ENCODE measurements at regions not wholly inside any gene's neighbourhood (a gene's known extent, or its start where the extent isn't known, plus 50 kb on each side); places are given as distances from the start of the nearest gene placed in this dataset.

DNA sequence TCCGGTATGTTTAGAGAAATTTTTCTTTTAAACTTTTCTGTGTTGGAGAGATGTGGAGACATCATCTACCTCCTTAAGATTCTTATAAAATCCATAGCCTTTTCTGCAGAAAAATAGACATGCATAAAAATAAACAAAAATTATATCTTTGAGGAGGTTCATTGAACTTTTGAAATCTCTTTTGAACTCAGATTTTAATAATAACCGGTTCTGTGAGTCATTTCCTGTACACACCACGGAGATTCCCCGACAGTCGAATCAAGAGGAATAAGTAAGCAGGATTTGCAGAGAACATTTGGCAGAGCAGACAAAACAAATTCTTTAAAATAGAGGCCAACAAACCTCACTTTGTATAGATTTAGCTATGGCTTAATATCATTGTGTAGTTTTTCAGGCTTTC is 918.7 kb upstream of the POU3F4 start (continued):
- TF ChIP-seq ZFPM2 (CRISPR knock-in tag; IDR thresholded peaks at IDR 0.05), result no peak

DNA sequence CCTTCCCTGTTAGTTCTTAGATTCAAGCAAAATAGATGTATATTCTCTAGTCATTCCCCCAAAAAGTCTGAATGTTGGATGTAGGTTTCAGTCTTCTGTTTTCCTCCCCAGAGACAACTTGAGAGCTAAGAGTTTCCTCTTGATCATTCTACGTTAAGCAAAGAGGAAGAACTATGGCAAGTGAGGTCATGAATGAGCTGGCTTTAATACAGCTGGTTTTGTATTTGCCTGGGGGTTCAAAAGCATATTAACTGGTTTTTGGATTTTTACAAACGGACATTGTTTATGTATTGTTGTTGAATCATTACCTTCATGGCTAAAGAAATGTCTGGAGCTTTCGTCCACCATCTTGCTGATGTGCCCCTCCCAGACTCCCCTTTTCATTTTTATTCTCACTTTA is 916.7 kb upstream of the POU3F4 start:
- intact Hi-C loops (cut with micrococcal nuclease) (no loop called here), in situ Hi-C loops (cut with MboI) (no loop called here)
- Histone ChIP-seq H3K4me3 (no peak overlapping the region), H3K27me3 (ENCODE audit: control insufficient read depth in 2 of 2, insufficient read depth in 2 of 2, low read length in 2 of 2) (no peaks in the 10 kb centered on the region), H3K4me2 (ENCODE audit: insufficient read depth, low read length) (no peak overlapping the region), H3K4me1 (replicated peaks in 1 of 2; ENCODE audit: control insufficient read depth in 2 of 2, insufficient read depth in 2 of 2, low read length in 2 of 2) (no peaks in the 10 kb centered on the region), H2AFZ (ENCODE audit: low read depth, low read length) (no peak overlapping the region), H4K20me1 (replicated peaks; ENCODE audit: control insufficient read depth, insufficient read depth, low read length) (no peaks in the 10 kb centered on the region), H3K79me2 (ENCODE audit: control insufficient read depth, insufficient read depth, low read length) (no peaks in the 10 kb centered on the region), H3K9ac (ENCODE audit: insufficient read depth in 1 of 2, low read depth in 2 of 2, low read length in 2 of 2) (no peak overlapping the region), H3K9me3 (replicated peaks; ENCODE audit: control insufficient read depth, insufficient read depth, low read depth, low read length) (no peaks in the 10 kb centered on the region), H3K36me3 (ENCODE audit: control insufficient read depth, insufficient read depth, low read length) (no peaks in the 10 kb centered on the region), H3K27ac (ENCODE audit: extremely low read depth, low read depth, low read length) (no peak overlapping the region), H3K9me1 (ENCODE audit: control insufficient read depth, insufficient read depth, low read length) (no peaks in the 10 kb centered on the region)
- no peak for ATAC-seq
- WGBS (ENCODE audit: insufficient coverage, low coverage, missing lambda C conversion rate), result 0% methylated on average over 3 of the region's 3 CpGs
- no peak for DNase-seq (ENCODE audit: extremely low read depth in 1 of 4, low spot score in 3 of 4)
- no peak for FAIRE-seq
- ChIA-PET POLR2A (no interaction called here), CTCF (ENCODE audit: low intra/inter-chr PET ratio) (no interaction called here)
- TF ChIP-seq MYC (IDR thresholded peaks at IDR 0.05; ENCODE audit: low read depth, low read length) (no peak), MYC (CRISPR knock-in tag; IDR thresholded peaks at IDR 0.05; ENCODE audit: borderline replicate concordance, low read depth) (no peak), ZNF140 (CRISPR knock-in tag; IDR thresholded peaks at IDR 0.05) (no peak), ZNF586 (CRISPR knock-in tag; conservative IDR thresholded peaks at IDR 0.05) (no peak), ZNF282 (CRISPR knock-in tag; IDR thresholded peaks at IDR 0.05) (no peak), TEAD4 (IDR thresholded peaks at IDR 0.05; ENCODE audit: low read length) (no peak), TEAD4 (CRISPR knock-in tag; IDR thresholded peaks at IDR 0.05; ENCODE audit: borderline replicate concordance) (no peak), ETS2 (tag; IDR thresholded peaks at IDR 0.05; ENCODE audit: borderline replicate concordance, poor library complexity, severe bottlenecking) (no peak)
- TF ChIP-seq, protein P1, sequence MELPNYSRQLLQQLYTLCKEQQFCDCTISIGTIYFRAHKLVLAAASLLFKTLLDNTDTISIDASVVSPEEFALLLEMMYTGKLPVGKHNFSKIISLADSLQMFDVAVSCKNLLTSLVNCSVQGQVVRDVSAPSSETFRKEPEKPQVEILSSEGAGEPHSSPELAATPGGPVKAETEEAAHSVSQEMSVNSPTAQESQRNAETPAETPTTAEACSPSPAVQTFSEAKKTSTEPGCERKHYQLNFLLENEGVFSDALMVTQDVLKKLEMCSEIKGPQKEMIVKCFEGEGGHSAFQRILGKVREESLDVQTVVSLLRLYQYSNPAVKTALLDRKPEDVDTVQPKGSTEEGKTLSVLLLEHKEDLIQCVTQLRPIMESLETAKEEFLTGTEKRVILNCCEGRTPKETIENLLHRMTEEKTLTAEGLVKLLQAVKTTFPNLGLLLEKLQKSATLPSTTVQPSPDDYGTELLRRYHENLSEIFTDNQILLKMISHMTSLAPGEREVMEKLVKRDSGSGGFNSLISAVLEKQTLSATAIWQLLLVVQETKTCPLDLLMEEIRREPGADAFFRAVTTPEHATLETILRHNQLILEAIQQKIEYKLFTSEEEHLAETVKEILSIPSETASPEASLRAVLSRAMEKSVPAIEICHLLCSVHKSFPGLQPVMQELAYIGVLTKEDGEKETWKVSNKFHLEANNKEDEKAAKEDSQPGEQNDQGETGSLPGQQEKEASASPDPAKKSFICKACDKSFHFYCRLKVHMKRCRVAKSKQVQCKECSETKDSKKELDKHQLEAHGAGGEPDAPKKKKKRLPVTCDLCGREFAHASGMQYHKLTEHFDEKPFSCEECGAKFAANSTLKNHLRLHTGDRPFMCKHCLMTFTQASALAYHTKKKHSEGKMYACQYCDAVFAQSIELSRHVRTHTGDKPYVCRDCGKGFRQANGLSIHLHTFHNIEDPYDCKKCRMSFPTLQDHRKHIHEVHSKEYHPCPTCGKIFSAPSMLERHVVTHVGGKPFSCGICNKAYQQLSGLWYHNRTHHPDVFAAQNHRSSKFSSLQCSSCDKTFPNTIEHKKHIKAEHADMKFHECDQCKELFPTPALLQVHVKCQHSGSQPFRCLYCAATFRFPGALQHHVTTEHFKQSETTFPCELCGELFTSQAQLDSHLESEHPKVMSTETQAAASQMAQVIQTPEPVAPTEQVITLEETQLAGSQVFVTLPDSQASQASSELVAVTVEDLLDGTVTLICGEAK (IDR thresholded peaks at IDR 0.05), result no peak
- TF ChIP-seq, protein P1 (CRISPR knock-in tag; IDR thresholded peaks at IDR 0.05), result no peak
- no TSS peak for BruUV-seq (replicated peaks)

Data from K562 (cell line).